Liver (tissue), 8 donors: ENCODE measurements at regions not wholly inside any gene's neighbourhood (a gene's known extent, or its start where the extent isn't known, plus 50 kb on each side); places are given as distances from the start of the nearest gene placed in this dataset.

Experiments used
- DNase-seq: peaks from one replicate; pipeline ENCODE4 v3.0.0-alpha.2; 2017; ENCODE audit warnings: low spot score
- H3K27ac ChIP-seq, 2 donors: one replicate each; pipeline ENCODE4 v1.7.0; 2013; ENCODE audit warnings: inconsistent platforms in 2 of 2, low read length in 2 of 2, control low read depth in 1 of 2, low read depth in 1 of 2, mild to moderate bottlenecking in 1 of 2
- H3K27me3 ChIP-seq, 4 donors: one replicate each; pipeline versions ENCODE4 v1.6.1 to v1.7.0; 2013; ENCODE audit warnings: low read length in 3 of 4, inconsistent platforms in 1 of 4, mild to moderate bottlenecking in 1 of 4, moderate library complexity in 1 of 4; ENCODE audit not compliant: control insufficient read depth in 4 of 4, insufficient read depth in 4 of 4
- H3K36me3 ChIP-seq, 4 donors: one replicate each; pipeline versions ENCODE4 v1.6.1 to v1.7.0; 2013; ENCODE audit warnings: low read length in 3 of 4, mild to moderate bottlenecking in 3 of 4, low read depth in 1 of 4, moderate library complexity in 1 of 4; ENCODE audit not compliant: control insufficient read depth in 4 of 4, insufficient read depth in 3 of 4
- H3K4me1 ChIP-seq, 4 donors: one replicate each; pipeline versions ENCODE4 v1.6.1 to v1.7.0; 2013; ENCODE audit warnings: low read length in 3 of 4, mild to moderate bottlenecking in 3 of 4, moderate library complexity in 1 of 4; ENCODE audit not compliant: control insufficient read depth in 4 of 4, insufficient read depth in 4 of 4
- H3K4me3 ChIP-seq, 3 donors: one replicate each; pipeline versions ENCODE4 v1.6.1 to v1.7.0; 2013; ENCODE audit warnings: low read length in 3 of 3, control low read depth in 1 of 3, low read depth in 1 of 3, mild to moderate bottlenecking in 1 of 3
- H3K9ac ChIP-seq, 2 donors: one replicate each; pipeline ENCODE4 v1.7.0; 2013; ENCODE audit warnings: low read length in 2 of 2, mild to moderate bottlenecking in 2 of 2, moderate library complexity in 2 of 2, control low read depth in 1 of 2, low read depth in 1 of 2
- H3K9me3 ChIP-seq, 4 donors: one replicate each; pipeline versions ENCODE4 v1.6.1 to v1.7.0; 2013; ENCODE audit warnings: low read length in 3 of 4; ENCODE audit not compliant: control insufficient read depth in 4 of 4
- EGR1 ChIP-seq, 2 donors: IDR thresholded peaks; 2 replicates each; pipeline ENCODE4 v1.6.1; 2016 to 2018; ENCODE audit warnings: antibody characterized with exemption in 2 of 2, low read depth in 2 of 2
- FOXA1 ChIP-seq: IDR thresholded peaks from 2 replicates; pipeline ENCODE4 v1.6.1; 2016; ENCODE audit warnings: antibody characterized with exemption
- FOXA2 ChIP-seq: IDR thresholded peaks from 2 replicates; pipeline ENCODE4 v1.6.1; 2016; ENCODE audit warnings: antibody characterized with exemption
- GABPA ChIP-seq, 2 donors: IDR thresholded peaks in 1 of 2; conservative IDR thresholded peaks in 1 of 2; 2 replicates each; pipeline ENCODE4 v1.6.1; 2016; ENCODE audit warnings: antibody characterized with exemption in 2 of 2, mild to moderate bottlenecking in 1 of 2, moderate library complexity in 1 of 2
- HNF4A ChIP-seq, 2 donors: conservative IDR thresholded peaks; 2 replicates each; pipeline ENCODE4 v1.6.1; 2016; ENCODE audit warnings: antibody characterized with exemption in 2 of 2, mild to moderate bottlenecking in 2 of 2
- HNF4G ChIP-seq: IDR thresholded peaks from 2 replicates; pipeline ENCODE4 v1.6.1; 2016; ENCODE audit warnings: antibody characterized with exemption
- JUND ChIP-seq, 2 donors: IDR thresholded peaks; 2 replicates each; pipeline ENCODE4 v1.6.1; 2016; ENCODE audit warnings: antibody characterized with exemption in 2 of 2
- NR2F2 ChIP-seq: IDR thresholded peaks from 2 replicates; pipeline ENCODE4 v1.6.1; 2016; ENCODE audit warnings: antibody characterized with exemption
- RAD21 ChIP-seq, 2 donors: IDR thresholded peaks; 2 replicates each; pipeline ENCODE4 v1.6.1; 2016; ENCODE audit warnings: antibody characterized with exemption in 2 of 2, mild to moderate bottlenecking in 2 of 2
- RXRA ChIP-seq, 2 donors: IDR thresholded peaks; 2 replicates each; pipeline ENCODE4 v1.6.1; 2017 to 2018; ENCODE audit warnings: antibody characterized with exemption in 2 of 2, mild to moderate bottlenecking in 1 of 2
- SP1 ChIP-seq: IDR thresholded peaks from 2 replicates; pipeline ENCODE4 v1.6.1; 2018; ENCODE audit warnings: antibody characterized with exemption, mild to moderate bottlenecking
- TAF1 ChIP-seq: conservative IDR thresholded peaks from 2 replicates; pipeline ENCODE4 v1.6.1; 2016; ENCODE audit warnings: antibody characterized with exemption, mild to moderate bottlenecking
- YY1 ChIP-seq: IDR thresholded peaks from 2 replicates; pipeline ENCODE4 v1.6.1; 2016; ENCODE audit warnings: antibody characterized with exemption, mild to moderate bottlenecking
- WGBS: extraction: QIAGEN DNeasy Blood & Tissue Kit; methylation state at CpG from one replicate; pipeline ENCODE4 v1.1.7; 2013; 5-methylcytosine and 5-hydroxymethylcytosine counted together
- TF ChIP-seq, protein P1 (sequence below): IDR thresholded peaks from 2 replicates; pipeline ENCODE4 v1.6.1; 2016; ENCODE audit warnings: antibody characterized with exemption
- TF ChIP-seq, protein P2 (sequence below): fragments of 150-350 bp; IDR thresholded peaks from 2 replicates; pipeline ENCODE4 v1.5.1; 2017; ENCODE audit warnings: improper control_type of control experiment, low read depth, low read length; ENCODE audit not compliant: missing input control
- TF ChIP-seq, protein P3 (sequence below): IDR thresholded peaks from 2 replicates; pipeline ENCODE4 v1.6.1; 2016; ENCODE audit warnings: antibody characterized with exemption
- TF ChIP-seq, protein P4 (sequence below): IDR thresholded peaks from 2 replicates; pipeline ENCODE4 v1.6.1; 2016; ENCODE audit warnings: antibody characterized with exemption
- TF ChIP-seq, protein P5 (sequence below): IDR thresholded peaks from 2 replicates; pipeline ENCODE4 v1.6.1; 2016; ENCODE audit warnings: antibody characterized with exemption, mild to moderate bottlenecking
- donor health status: healthy.
- donor health status: healthy.
- donor health status: healthy.
- donor health status: healthy.
- donor health status: healthy.

DNA sequence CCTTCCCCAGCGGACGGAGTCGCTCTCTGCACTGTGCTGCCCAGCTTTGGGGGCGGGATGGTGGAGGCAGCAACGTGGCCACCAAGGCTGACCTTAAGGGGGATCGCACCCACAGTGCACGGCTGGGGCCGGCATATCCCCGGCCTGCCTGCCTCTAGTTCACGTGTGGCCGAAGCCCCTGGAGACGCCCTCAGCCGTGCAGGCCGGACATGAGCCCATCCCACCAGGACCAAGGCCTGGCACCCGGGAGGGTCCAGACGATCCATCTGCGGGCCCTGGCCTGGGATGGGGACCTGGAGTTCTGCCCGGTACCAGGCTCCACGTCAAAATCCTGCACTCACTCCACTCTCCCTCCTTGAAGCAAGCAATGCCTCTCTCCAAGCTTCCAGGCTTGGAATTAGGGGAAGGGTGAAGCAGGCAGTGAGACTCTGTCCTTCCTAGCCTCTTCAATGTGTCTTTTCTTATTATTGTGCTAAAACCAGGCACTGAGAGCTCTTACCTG, 520.8 kb downstream of the REEP3 start:
- Histone ChIP-seq H3K9ac (no peak overlapping the region), H3K4me3 (no peak overlapping the region), H3K4me1 (peaks cover 0 to 20% (median 8%) of the 10 kb centered on the region in 4 donors), H3K27me3 (no peaks in the 10 kb centered on the region), H3K36me3 (no peaks in the 10 kb centered on the region), H3K27ac (no peak overlapping the region), H3K9me3 (no peaks in the 10 kb centered on the region)
- DNase-seq, result no peak
- no peak for TF ChIP-seq YY1
- TF ChIP-seq RAD21 (IDR thresholded peaks at IDR 0.05), result no peak
- TF ChIP-seq HNF4A (conservative IDR thresholded peaks at IDR 0.05), result no peak
- TF ChIP-seq HNF4G, result no peak
- TF ChIP-seq NR2F2, result no peak
- TF ChIP-seq FOXA1, result no peak
- TF ChIP-seq, protein P1, sequence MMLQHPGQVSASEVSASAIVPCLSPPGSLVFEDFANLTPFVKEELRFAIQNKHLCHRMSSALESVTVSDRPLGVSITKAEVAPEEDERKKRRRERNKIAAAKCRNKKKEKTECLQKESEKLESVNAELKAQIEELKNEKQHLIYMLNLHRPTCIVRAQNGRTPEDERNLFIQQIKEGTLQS, result no peak
- TF ChIP-seq, protein P2, sequence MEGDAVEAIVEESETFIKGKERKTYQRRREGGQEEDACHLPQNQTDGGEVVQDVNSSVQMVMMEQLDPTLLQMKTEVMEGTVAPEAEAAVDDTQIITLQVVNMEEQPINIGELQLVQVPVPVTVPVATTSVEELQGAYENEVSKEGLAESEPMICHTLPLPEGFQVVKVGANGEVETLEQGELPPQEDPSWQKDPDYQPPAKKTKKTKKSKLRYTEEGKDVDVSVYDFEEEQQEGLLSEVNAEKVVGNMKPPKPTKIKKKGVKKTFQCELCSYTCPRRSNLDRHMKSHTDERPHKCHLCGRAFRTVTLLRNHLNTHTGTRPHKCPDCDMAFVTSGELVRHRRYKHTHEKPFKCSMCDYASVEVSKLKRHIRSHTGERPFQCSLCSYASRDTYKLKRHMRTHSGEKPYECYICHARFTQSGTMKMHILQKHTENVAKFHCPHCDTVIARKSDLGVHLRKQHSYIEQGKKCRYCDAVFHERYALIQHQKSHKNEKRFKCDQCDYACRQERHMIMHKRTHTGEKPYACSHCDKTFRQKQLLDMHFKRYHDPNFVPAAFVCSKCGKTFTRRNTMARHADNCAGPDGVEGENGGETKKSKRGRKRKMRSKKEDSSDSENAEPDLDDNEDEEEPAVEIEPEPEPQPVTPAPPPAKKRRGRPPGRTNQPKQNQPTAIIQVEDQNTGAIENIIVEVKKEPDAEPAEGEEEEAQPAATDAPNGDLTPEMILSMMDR, result no peak
- no peak for TF ChIP-seq GABPA (IDR thresholded peaks at IDR 0.05 in 1 of 2, conservative IDR thresholded peaks at IDR 0.05 in 1 of 2)
- TF ChIP-seq, protein P3, sequence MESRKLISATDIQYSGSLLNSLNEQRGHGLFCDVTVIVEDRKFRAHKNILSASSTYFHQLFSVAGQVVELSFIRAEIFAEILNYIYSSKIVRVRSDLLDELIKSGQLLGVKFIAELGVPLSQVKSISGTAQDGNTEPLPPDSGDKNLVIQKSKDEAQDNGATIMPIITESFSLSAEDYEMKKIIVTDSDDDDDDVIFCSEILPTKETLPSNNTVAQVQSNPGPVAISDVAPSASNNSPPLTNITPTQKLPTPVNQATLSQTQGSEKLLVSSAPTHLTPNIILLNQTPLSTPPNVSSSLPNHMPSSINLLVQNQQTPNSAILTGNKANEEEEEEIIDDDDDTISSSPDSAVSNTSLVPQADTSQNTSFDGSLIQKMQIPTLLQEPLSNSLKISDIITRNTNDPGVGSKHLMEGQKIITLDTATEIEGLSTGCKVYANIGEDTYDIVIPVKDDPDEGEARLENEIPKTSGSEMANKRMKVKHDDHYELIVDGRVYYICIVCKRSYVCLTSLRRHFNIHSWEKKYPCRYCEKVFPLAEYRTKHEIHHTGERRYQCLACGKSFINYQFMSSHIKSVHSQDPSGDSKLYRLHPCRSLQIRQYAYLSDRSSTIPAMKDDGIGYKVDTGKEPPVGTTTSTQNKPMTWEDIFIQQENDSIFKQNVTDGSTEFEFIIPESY, result no peak
- 90% methylated on average over 19 of the region's 19 CpGs for WGBS

DNA sequence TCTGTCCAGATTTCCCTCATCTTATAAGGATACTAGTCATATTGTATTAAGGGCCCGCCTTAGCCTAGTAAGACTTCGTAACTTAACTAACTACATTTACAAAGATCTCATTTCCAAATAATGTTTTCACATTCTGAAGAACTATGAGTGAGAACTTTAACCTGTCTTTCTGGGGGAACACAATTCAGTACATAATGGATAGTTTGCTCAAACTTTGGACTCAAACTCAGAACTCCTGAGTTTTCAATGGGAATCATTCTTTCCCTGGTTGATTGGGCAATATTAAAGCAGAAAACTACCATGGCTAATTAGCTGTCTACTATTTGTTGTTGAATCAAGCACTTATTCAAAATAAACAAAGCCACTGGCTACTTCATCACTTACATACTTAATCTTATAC, 522.9 kb downstream of the REEP3 start:
- Histone ChIP-seq H3K4me3 (no peak overlapping the region), H3K27me3 (no peaks in the 10 kb centered on the region), H3K4me1 (peaks cover 0 to 20% (median 8%) of the 10 kb centered on the region in 4 donors), H3K27ac (peak overlapping the region in 1 of 2 donors; percentile 7), H3K9me3 (no peaks in the 10 kb centered on the region), H3K36me3 (no peaks in the 10 kb centered on the region), H3K9ac (no peak overlapping the region)
- WGBS, result 59% methylated on average over 2 of the region's 2 CpGs
- TF ChIP-seq NR2F2, result no peak
- peak; percentile 39 for TF ChIP-seq FOXA2
- TF ChIP-seq, protein P1, result no peak
- TF ChIP-seq RXRA (IDR thresholded peaks at IDR 0.05), result peak; percentile 54 to 69
- peak; percentile 93 to 96 for TF ChIP-seq HNF4A (conservative IDR thresholded peaks at IDR 0.05)
- TF ChIP-seq, protein P4, sequence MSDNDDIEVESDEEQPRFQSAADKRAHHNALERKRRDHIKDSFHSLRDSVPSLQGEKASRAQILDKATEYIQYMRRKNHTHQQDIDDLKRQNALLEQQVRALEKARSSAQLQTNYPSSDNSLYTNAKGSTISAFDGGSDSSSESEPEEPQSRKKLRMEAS, result peak; percentile 29
- TF ChIP-seq YY1, result peak; percentile 66
- TF ChIP-seq HNF4G, result peak; percentile 64
- TF ChIP-seq JUND (IDR thresholded peaks at IDR 0.05), result peak; percentile 35 to 85
- TF ChIP-seq, protein P3, result peak; percentile 64
- TF ChIP-seq, protein P2, result no peak
- peak; percentile 46 for TF ChIP-seq RAD21 (IDR thresholded peaks at IDR 0.05)
- TF ChIP-seq, protein P5, sequence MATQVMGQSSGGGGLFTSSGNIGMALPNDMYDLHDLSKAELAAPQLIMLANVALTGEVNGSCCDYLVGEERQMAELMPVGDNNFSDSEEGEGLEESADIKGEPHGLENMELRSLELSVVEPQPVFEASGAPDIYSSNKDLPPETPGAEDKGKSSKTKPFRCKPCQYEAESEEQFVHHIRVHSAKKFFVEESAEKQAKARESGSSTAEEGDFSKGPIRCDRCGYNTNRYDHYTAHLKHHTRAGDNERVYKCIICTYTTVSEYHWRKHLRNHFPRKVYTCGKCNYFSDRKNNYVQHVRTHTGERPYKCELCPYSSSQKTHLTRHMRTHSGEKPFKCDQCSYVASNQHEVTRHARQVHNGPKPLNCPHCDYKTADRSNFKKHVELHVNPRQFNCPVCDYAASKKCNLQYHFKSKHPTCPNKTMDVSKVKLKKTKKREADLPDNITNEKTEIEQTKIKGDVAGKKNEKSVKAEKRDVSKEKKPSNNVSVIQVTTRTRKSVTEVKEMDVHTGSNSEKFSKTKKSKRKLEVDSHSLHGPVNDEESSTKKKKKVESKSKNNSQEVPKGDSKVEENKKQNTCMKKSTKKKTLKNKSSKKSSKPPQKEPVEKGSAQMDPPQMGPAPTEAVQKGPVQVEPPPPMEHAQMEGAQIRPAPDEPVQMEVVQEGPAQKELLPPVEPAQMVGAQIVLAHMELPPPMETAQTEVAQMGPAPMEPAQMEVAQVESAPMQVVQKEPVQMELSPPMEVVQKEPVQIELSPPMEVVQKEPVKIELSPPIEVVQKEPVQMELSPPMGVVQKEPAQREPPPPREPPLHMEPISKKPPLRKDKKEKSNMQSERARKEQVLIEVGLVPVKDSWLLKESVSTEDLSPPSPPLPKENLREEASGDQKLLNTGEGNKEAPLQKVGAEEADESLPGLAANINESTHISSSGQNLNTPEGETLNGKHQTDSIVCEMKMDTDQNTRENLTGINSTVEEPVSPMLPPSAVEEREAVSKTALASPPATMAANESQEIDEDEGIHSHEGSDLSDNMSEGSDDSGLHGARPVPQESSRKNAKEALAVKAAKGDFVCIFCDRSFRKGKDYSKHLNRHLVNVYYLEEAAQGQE, result peak; percentile 56
- no peak for TF ChIP-seq TAF1
- TF ChIP-seq SP1, result peak; percentile 86
- TF ChIP-seq FOXA1, result peak; percentile 54
- TF ChIP-seq GABPA (IDR thresholded peaks at IDR 0.05 in 1 of 2, conservative IDR thresholded peaks at IDR 0.05 in 1 of 2), result no peak
- peak in 1 of 2 donors; percentile 56 for TF ChIP-seq EGR1 (IDR thresholded peaks at IDR 0.05; ENCODE audit: low read depth in 2 of 2)
- no peak for DNase-seq
